ENCODE measurements at regions not wholly inside any gene's neighbourhood (a gene's known extent, or its start where the extent isn't known, plus 50 kb on each side); places are given as distances from the start of the nearest gene placed in this dataset.

DNA sequence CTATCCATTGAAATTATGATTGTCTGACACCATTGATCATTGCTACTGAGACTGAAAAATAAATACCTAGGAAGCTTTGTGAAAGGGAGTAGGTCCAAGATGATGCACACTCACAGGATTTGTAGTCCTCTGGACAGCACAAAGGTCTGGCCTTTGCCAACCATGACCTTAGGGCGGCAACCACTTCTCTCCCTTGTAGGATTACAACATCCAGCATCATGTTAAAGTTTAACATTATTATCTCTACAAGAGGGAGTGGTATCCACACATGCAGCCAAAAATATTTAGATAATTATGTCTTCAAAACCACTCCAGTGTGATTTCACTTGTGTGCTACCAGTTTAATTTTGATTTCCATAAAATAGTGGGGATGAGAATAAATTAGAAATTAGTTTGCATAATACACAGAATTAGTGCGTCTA lies 51.1 kb upstream of the NHSL1 start:
- no peak for DNase-seq

GRCh38 chr6:138554146-138554545 lies 54.9 kb upstream of the NHSL1 start:
- no peak for DNase-seq

DNA sequence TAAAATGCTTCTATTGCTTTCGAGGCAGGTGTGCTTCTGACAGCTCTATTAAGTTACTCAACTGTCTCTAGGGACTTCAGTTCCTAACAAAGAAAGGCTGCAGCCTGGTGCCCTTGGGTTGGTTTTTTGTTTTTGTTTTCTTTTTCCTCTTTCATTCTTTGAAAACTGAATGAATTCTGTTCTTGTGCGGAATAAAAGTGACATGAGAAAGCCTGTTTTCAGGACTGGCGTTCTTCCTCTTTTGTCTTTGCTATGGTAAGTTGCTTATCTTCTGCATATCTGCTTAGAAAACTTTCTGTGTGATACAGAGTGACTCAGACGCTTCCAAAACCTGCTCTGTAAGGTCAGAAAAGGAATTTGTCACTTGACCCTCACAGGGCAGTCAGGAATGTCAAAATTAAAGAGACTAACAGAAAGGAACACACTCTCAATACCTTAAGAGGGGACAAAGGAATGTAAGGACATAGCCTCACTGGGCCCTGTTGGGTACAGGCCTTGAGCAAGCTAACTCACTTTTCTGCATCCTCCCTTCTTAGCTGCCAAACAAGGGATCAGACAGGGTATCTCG lies 56.2 kb upstream of the NHSL1 start:
- no peak for DNase-seq

DNA sequence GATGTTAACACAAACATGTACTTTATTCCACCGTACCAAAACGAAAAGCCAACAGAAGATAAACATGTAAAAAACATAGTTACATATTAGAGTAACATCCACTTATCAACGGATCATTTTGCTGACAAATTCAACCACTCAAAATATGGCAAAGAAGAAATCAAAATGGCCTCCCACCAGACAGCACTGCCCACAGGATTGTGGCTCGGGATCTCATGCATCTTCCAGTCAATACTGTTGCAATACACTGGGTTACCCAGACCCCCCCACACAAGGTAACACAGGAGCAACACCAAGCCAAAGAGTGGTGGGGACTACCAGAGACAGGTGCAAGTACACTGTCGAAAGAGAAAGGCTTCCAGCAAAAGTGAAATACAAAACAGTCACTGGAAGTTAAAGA lies 57.9 kb upstream of the NHSL1 start:
- DNase-seq: no peak

- no peak for DNase-seq
Observed at GRCh38 chr6:138559143-138559542, 59.8 kb upstream of the NHSL1 start.

DNA sequence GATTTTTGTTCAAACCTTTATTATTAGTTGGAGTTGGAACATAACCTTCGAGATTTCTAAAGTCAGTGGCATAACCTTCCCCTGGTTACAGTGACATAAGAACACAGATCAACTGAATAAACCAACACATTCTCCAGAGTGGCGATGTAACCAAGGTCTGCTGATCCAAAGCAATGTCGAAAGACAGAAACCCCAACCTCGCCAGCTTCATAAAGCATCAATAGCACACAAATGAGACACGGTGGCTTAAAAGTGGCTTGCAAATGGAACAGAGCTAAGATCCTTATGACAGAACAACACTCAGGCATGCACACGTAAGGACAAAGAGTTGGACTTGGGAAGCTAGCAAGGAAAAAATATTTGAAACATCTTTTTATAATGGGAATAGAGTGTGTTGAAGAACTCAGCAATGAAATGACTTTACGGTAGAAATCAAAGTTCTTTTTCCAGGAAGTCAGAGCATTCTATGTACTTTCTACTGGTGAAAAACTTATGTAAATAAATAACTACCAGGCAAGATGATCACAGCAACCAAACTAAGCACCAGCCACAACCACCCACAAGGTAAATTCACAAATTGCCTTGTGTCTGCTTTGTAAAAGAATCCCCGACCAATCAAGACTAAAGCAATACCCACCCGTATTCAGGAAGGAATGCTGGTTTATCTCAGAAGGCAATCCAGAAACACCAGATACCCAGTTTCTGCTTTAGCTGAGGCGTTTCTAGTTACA lies 61.0 kb upstream of the NHSL1 start:
- no peak for DNase-seq

GRCh38 chr6:138562691-138563090 lies 63.4 kb upstream of the NHSL1 start:
- DNase-seq: no peak

GRCh38 chr6:138563231-138563630 lies 63.9 kb upstream of the NHSL1 start:
- DNase-seq: no peak

GRCh38 chr6:138563650-138564049 lies 64.4 kb upstream of the NHSL1 start:
- DNase-seq: no peak

DNA sequence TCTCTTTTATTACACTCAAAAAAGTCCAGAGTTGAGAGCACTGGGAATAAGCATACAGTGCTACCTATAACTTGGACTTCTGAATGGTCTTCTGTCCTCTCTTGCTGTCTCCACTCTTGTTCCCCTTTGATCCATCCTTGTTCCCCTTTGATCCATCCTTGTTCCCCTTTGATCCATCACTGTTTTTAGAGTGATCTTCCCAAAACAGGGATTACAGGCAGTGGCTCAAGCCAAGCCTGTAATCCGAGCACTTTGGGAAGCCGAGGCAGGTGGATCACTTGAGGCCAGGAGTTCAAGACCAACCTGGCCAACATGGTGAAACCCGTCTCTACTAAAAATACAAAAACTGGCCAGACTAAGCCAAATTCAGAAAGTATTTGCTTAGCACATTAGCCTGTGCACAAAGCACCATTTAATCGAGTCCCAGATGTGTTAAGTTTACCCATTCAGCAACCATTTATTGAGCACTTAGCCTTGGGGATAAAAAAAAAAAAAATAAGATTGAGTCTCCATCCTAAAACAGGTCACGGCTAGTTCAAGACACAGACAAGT lies 65.0 kb upstream of the NHSL1 start:
- no peak for DNase-seq

- DNase-seq: no peak
Observed at GRCh38 chr6:138567052-138567451, 67.8 kb upstream of the NHSL1 start.

- DNase-seq: no peak
Observed at GRCh38 chr6:138568997-138569396, 69.7 kb upstream of the NHSL1 start.

- no peak for DNase-seq
Observed at GRCh38 chr6:138569554-138569953, 70.3 kb upstream of the NHSL1 start.

DNA sequence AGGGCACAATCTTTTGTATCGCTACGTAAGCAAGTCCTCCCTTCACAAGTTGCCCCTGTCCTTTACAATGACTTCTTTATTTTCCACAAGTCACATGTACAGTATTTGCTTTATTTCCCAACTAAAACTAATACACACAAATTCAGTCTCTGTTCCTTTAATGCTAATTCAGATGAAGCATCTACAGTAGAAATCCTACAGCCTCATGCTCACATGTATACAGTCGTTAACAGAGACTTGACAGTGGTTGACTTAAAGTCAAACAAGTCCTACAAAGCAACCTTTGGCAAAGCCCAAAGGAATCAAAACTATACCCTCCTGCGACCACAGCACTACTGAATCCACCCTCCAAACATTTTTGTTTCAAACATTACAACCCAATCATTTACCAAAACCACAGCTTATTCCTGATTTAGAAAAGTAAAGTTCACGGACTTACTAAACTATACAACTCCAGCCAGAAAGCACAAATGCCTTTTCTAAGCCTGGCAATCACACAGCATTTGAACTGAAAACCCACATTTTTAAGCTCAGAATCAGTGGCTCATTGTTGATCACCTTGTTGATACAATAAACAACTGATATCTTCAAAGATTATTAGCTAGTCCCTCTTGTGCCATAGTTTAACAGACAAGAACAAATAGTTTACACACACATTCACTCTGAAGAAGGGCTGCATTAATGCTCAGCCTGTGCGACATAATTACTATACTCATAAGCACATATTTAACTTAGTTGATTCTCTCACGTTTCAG lies 70.9 kb upstream of the NHSL1 start:
- no peak for DNase-seq

GRCh38 chr6:138570725-138571029 lies 71.4 kb upstream of the NHSL1 start:
- no peak for DNase-seq

GRCh38 chr6:138571181-138571580 lies 71.9 kb upstream of the NHSL1 start:
- no peak for DNase-seq

GRCh38 chr6:138571585-138572166 lies 72.4 kb upstream of the NHSL1 start:
- no peak for DNase-seq

- no peak for DNase-seq
Observed at GRCh38 chr6:138572167-138572875, 73.0 kb upstream of the NHSL1 start.

- no peak for DNase-seq
Observed at GRCh38 chr6:138572885-138573284, 73.6 kb upstream of the NHSL1 start.

DNA sequence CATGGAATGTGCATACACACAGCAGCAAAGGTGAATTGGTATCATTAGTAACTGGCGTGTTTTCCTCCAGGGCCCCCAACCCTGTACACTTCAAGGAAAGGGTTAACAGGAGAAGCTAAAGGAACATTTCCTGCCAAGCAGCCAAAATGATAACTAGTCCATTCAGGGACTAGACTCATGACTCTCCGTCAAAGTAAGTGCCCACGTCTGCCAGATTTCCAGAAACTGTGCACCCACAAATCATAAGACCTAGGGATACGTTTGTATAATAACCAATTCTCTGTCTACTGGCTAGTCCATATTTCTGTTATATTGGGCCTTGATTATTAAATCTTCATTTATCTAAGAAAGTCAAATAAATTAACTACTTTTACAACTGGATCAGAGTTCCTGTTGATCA lies 76.0 kb upstream of the NHSL1 start:
- no peak for DNase-seq

- DNase-seq: no peak
Observed at GRCh38 chr6:138576313-138576712, 77.0 kb upstream of the NHSL1 start.

- DNase-seq: no peak
Observed at GRCh38 chr6:138577151-138577915, 78.0 kb upstream of the NHSL1 start.
